ENCODE measurements at regions not wholly inside any gene's neighbourhood (a gene's known extent, or its start where the extent isn't known, plus 50 kb on each side); places are given as distances from the start of the nearest gene placed in this dataset.

- H3K36me3 Mint-ChIP-seq (ENCODE audit: low read depth) = no peaks in the 10 kb centered on the region
- DNase-seq = no peak
- H3K27me3 Mint-ChIP-seq = no peaks in the 10 kb centered on the region
- no peak for ATAC-seq
- H3K9me3 Mint-ChIP-seq = no peaks in the 10 kb centered on the region
- no peaks in the 10 kb centered on the region for H3K4me1 Mint-ChIP-seq
- no peak overlapping the region for H3K4me3 Mint-ChIP-seq
- H3K27ac Mint-ChIP-seq = no peak overlapping the region
Observed at GRCh38 chr18:51522821-51523220, 325.3 kb upstream of the MEX3C start.

- no peak for ATAC-seq
- no peaks in the 10 kb centered on the region for H3K27me3 Mint-ChIP-seq
Observed at GRCh38 chr18:51523671-51524070, 326.2 kb upstream of the MEX3C start.

DNA sequence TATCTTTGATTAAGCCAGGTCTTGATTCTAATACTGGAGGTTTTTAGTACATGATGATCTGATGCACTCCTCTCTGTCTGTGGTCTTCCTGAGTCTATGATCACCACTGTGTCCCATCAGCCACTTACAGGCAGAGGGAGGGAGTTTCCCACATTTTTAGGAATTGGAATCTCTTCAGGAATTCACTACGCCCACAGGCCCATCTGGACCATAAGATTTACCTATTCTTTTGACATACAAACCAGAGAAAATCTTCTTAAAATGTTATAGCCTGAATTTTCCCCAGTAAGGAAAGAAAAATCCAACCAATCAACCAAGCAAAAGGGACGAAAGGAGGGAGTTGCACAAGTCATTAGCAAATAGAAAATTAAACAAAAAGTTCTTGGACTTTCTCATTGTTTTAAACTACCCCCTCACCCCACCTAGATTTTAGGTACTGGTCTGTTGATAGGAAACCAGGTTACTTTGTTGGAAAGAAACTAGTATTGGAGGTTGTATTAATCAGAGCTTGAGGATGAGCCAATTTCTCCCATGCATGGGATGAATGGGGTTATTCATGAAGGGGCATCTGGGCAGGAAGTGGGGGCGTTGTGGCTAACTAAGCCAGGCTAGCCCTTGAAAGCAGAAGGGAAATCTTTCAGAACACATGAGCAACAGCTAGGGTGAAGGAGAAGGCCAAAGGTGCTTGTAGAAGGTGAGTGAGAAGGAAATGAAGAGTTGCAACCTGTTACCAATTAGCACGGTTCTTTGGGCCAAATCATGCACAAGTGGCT, 328.2 kb upstream of the MEX3C start:
- Mint-ChIP-seq H3K36me3 (ENCODE audit: low read depth) (no peaks in the 10 kb centered on the region), H3K4me3 (no peak overlapping the region), H3K27me3 (no peaks in the 10 kb centered on the region), H3K9me3 (no peaks in the 10 kb centered on the region), H3K27ac (no peak overlapping the region), H3K4me1 (no peaks in the 10 kb centered on the region)
- no peak for ATAC-seq
- no peak for DNase-seq

More at GRCh38 chr18:51523671-51524070, 326.2 kb upstream of the MEX3C start:
- H3K9me3 Mint-ChIP-seq = no peaks in the 10 kb centered on the region
- no peak overlapping the region for H3K4me3 Mint-ChIP-seq
- H3K4me1 Mint-ChIP-seq = no peaks in the 10 kb centered on the region
- no peaks in the 10 kb centered on the region for H3K36me3 Mint-ChIP-seq (ENCODE audit: low read depth)
- no peak overlapping the region for H3K27ac Mint-ChIP-seq
- no peak for DNase-seq

- H3K4me3 Mint-ChIP-seq = no peak overlapping the region
- H3K27ac Mint-ChIP-seq = no peak overlapping the region
- no peaks in the 10 kb centered on the region for H3K36me3 Mint-ChIP-seq (ENCODE audit: low read depth)
- H3K27me3 Mint-ChIP-seq = peaks cover 1% of the 10 kb centered on the region
- H3K9me3 Mint-ChIP-seq = no peaks in the 10 kb centered on the region
- H3K4me1 Mint-ChIP-seq = no peaks in the 10 kb centered on the region
- DNase-seq (no peak), ATAC-seq (no peak)
Observed at GRCh38 chr18:51527826-51528225, 330.3 kb upstream of the MEX3C start.

DNA sequence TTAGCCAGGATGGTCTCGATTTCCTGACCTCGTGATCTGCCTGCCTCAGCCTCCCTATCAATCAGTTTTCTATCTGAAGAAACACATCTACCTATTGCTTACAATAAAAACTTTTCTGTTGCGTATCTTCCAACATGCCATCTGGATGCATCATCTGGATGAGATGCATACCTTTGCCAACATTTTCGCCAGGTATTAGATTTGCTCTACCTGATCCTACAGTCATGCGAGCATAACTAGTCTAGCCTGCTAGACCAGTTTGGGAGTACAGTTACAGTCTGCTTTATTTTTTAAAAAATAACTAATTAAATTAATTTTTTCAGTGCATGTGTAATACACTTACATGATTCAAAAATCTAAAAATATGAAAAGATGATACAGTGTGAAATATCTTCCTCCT, 334.0 kb upstream of the MEX3C start:
- ATAC-seq = no peak
- Mint-ChIP-seq H3K4me1 (no peaks in the 10 kb centered on the region), H3K36me3 (ENCODE audit: low read depth) (no peaks in the 10 kb centered on the region), H3K4me3 (no peak overlapping the region), H3K27me3 (peaks cover 1% of the 10 kb centered on the region), H3K27ac (no peak overlapping the region), H3K9me3 (no peaks in the 10 kb centered on the region)
- no peak for DNase-seq

DNA sequence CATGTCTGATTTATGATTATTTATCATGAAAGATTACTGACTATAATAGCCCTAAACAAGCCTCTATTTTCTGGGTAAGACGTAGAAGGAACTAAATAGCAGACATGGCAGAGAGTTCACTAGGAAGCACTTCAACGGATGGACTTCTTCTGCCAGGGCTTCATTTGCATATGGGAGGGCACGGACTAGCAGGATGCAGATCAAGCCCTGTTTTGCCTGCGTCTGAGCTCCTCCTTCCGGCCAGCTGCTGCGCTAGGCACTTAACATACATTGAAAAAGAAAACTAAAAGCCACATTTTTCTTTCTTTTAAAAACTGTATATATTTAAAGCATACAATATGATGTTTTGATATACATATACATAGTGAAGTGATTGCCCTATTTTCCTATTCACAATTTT, 340.0 kb upstream of the MEX3C start:
- H3K4me1 Mint-ChIP-seq = no peaks in the 10 kb centered on the region
- no peak for DNase-seq
- H3K36me3 Mint-ChIP-seq (ENCODE audit: low read depth) = no peaks in the 10 kb centered on the region
- H3K27ac Mint-ChIP-seq = no peak overlapping the region
- H3K27me3 Mint-ChIP-seq = peaks cover 3% of the 10 kb centered on the region
- ATAC-seq = no peak
- H3K9me3 Mint-ChIP-seq = no peaks in the 10 kb centered on the region
- no peak overlapping the region for H3K4me3 Mint-ChIP-seq

GRCh38 chr18:51540562-51540961, 343.1 kb upstream of the MEX3C start:
- peaks cover 5% of the 10 kb centered on the region for H3K27me3 Mint-ChIP-seq
- no peaks in the 10 kb centered on the region for H3K4me1 Mint-ChIP-seq
- H3K4me3 Mint-ChIP-seq = no peak overlapping the region
- H3K36me3 Mint-ChIP-seq (ENCODE audit: low read depth) = no peaks in the 10 kb centered on the region
- no peak for DNase-seq
- no peaks in the 10 kb centered on the region for H3K9me3 Mint-ChIP-seq
- no peak overlapping the region for H3K27ac Mint-ChIP-seq
- ATAC-seq = no peak

DNA sequence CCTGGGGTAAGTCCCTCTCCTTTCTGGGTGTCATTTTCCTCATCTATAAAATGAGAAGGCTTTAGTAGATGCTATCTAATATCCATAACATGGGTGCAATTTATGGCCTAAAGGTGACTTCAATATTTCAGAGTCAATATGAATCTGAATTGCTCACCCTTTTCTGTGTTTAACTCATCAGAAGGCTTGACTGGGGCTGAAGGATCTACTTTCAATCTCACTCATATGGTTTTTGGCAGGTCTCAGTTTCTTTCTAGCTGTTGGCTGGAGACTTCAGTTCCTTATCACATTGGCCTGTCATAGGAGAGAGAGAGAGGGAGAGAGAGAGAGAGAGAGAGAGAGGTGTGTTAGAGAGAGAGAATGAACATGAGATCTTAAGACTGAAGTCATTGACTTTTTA, 343.7 kb upstream of the MEX3C start:
- H3K27me3 Mint-ChIP-seq = peaks cover 5% of the 10 kb centered on the region
- no peak overlapping the region for H3K27ac Mint-ChIP-seq
- H3K36me3 Mint-ChIP-seq (ENCODE audit: low read depth) = no peaks in the 10 kb centered on the region
- no peak overlapping the region for H3K4me3 Mint-ChIP-seq
- no peaks in the 10 kb centered on the region for H3K9me3 Mint-ChIP-seq
- ATAC-seq = no peak
- DNase-seq = no peak
- no peaks in the 10 kb centered on the region for H3K4me1 Mint-ChIP-seq

DNA sequence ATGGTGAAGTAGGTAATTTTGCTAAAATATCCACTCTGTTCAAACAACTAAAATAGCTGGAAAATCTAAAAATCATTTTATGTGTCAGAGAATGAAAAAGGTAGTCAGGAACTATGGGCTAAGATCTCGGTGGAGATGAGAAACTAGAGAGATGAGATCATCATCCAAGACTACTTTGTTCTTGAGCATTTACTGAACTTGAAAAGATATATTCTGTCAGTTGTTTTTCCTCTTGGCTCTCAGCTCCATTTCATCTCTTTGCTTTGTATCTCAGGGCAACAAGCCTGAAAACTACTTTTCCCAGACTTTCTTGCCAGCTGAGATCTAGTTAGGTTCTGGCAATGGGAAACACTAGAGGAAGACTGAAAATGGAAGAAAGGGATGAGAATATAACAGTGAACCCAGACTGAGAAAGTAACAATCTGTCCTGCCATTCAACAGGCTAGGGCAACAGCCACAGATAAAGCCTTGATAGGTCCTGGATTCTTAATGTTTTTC, 346.2 kb upstream of the MEX3C start:
- peaks cover 5% of the 10 kb centered on the region for H3K27me3 Mint-ChIP-seq
- ATAC-seq = no peak
- no peak for DNase-seq
- no peak overlapping the region for H3K4me3 Mint-ChIP-seq
- H3K9me3 Mint-ChIP-seq = no peaks in the 10 kb centered on the region
- no peaks in the 10 kb centered on the region for H3K4me1 Mint-ChIP-seq
- H3K36me3 Mint-ChIP-seq (ENCODE audit: low read depth) = no peaks in the 10 kb centered on the region
- no peak overlapping the region for H3K27ac Mint-ChIP-seq

DNA sequence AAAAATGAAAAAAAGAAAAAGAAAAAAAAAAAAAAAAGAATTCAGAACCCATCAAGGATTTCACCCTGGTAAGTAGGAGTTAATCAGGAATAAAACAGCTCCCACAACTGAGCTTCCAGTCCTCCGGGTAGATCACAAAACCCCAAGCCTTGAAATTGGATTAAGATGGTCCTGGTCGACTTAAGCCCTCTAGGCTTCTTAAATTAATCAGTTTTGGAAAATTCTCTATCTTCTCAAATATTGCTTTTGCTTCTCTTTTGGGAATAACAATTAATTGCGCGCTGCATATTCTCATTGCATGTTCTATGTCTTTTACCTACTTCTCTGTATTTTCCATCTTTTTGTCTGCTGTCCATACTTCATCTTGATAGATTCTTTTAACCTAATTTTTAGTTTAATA, 348.0 kb upstream of the MEX3C start:
- no peak for DNase-seq
- Mint-ChIP-seq H3K4me3 (no peak overlapping the region), H3K27me3 (peaks cover 3% of the 10 kb centered on the region), H3K27ac (no peak overlapping the region), H3K4me1 (no peaks in the 10 kb centered on the region), H3K36me3 (ENCODE audit: low read depth) (no peaks in the 10 kb centered on the region), H3K9me3 (no peaks in the 10 kb centered on the region)
- ATAC-seq = no peak

DNA sequence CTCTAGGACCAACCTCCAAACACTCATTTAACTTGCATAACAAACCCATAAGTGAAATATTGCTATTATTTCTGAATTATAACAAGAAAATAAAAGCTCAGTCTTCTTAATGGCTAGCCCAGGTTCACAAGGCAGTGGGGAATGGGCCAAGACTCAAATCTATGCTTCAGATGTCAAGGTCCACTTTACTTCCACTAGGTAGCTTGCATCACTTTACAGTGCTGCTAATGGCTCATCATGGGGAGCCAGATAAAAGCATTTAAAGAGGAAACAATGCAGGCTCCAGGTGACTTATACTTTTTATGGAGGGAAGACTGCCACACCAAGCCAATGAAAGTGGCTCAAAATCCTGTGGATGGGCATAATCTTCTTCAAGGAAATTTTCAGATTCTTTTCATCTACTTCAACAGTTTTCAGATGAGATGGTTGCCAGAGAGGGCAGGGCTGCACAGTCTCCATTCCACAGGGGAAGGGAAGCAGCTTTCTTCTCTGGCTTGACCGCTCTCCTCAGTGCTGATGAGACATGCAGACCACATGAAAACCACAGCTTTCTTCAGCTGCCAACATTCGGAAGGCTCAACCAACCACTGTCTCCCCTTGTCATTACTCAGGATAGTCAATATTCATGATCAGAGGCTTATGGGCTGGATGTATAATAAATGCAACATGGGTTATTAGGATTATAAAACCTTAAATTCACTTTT, 361.9 kb upstream of the MEX3C start:
- H3K4me1 Mint-ChIP-seq = no peaks in the 10 kb centered on the region
- peaks cover 8% of the 10 kb centered on the region for H3K27me3 Mint-ChIP-seq
- ATAC-seq = no peak
- no peak overlapping the region for H3K27ac Mint-ChIP-seq
- H3K4me3 Mint-ChIP-seq = no peak overlapping the region
- no peak for DNase-seq
- no peaks in the 10 kb centered on the region for H3K36me3 Mint-ChIP-seq (ENCODE audit: low read depth)
- peaks cover 2% of the 10 kb centered on the region for H3K9me3 Mint-ChIP-seq

DNA sequence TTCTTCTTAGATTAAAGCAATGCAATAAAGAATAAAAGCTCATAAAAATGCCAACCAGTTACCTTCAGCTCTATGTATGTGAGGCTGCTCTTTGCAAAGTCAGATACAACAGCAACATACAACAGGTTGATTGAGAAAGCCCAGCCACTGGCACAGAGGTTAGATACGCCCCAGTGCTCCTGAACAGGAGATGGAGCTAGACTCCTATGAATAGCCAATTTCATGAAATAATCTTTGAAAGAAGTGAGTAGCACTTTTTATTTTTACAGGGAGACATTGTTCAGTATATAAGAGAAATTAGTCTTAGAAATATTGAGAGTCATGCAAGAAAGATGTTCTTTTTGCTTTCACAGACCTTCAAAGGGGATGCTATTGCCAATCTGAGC, 362.4 kb upstream of the MEX3C start:
- DNase-seq (no peak), ATAC-seq (no peak)
- no peaks in the 10 kb centered on the region for H3K36me3 Mint-ChIP-seq (ENCODE audit: low read depth)
- H3K27ac Mint-ChIP-seq = no peak overlapping the region
- no peak overlapping the region for H3K4me3 Mint-ChIP-seq
- H3K4me1 Mint-ChIP-seq = no peaks in the 10 kb centered on the region
- H3K9me3 Mint-ChIP-seq = no peaks in the 10 kb centered on the region
- peaks cover 8% of the 10 kb centered on the region for H3K27me3 Mint-ChIP-seq

- ATAC-seq (no peak), DNase-seq (no peak)
- Mint-ChIP-seq H3K4me3 (no peak overlapping the region), H3K4me1 (no peaks in the 10 kb centered on the region), H3K9me3 (no peaks in the 10 kb centered on the region), H3K27me3 (peaks cover 11% of the 10 kb centered on the region), H3K27ac (no peak overlapping the region), H3K36me3 (ENCODE audit: low read depth) (no peaks in the 10 kb centered on the region)
Observed at GRCh38 chr18:51561821-51562220, 364.3 kb upstream of the MEX3C start.

GRCh38 chr18:51562866-51563265, 365.4 kb upstream of the MEX3C start:
- no peak for ATAC-seq
- Mint-ChIP-seq H3K9me3 (no peaks in the 10 kb centered on the region), H3K36me3 (ENCODE audit: low read depth) (no peaks in the 10 kb centered on the region), H3K4me1 (no peaks in the 10 kb centered on the region), H3K27ac (no peak overlapping the region), H3K4me3 (no peak overlapping the region), H3K27me3 (peaks cover 8% of the 10 kb centered on the region)
- no peak for DNase-seq

GRCh38 chr18:51563396-51563795, 365.9 kb upstream of the MEX3C start:
- ATAC-seq (no peak), DNase-seq (no peak)
- Mint-ChIP-seq H3K36me3 (ENCODE audit: low read depth) (no peaks in the 10 kb centered on the region), H3K4me1 (no peaks in the 10 kb centered on the region), H3K27ac (no peak overlapping the region), H3K27me3 (peaks cover 5% of the 10 kb centered on the region), H3K9me3 (no peaks in the 10 kb centered on the region), H3K4me3 (no peak overlapping the region)

Data from activated naive CD8-positive, alpha-beta T cell treated with anti-CD3 and anti-CD28 coated beads, Interleukin-2, amount 50 U/mL, for 24 hours (primary cell).